Vagina (tissue), 2 donors: ENCODE measurements at regions not wholly inside any gene's neighbourhood (a gene's known extent, or its start where the extent isn't known, plus 50 kb on each side); places are given as distances from the start of the nearest gene placed in this dataset.
"Not testable (repeated sequence)": the region's sequence is repeated elsewhere in the genome, so short reads cannot be mapped to it uniquely, and the experiment has no call there.

Experiments used
- DNase-seq, 2 donors: peaks; one replicate each; pipeline ENCODE4 v3.0.0-alpha.2; 2017; ENCODE audit errors: extremely low spot score in 2 of 2
- H3K27ac ChIP-seq: fragments of 200-600 bp; sonication (generic); one replicate; pipeline ENCODE4 v1.5.1; 2019
- H3K27me3 ChIP-seq: fragments of 200-600 bp; sonication (generic); one replicate; pipeline ENCODE4 v1.5.1; 2019
- H3K36me3 ChIP-seq, 2 donors: fragments of 200-600 bp; sonication (generic); one replicate each; pipeline ENCODE4 v1.5.1; 2017 to 2019
- H3K4me1 ChIP-seq: fragments of 200-600 bp; sonication (generic); one replicate; pipeline ENCODE4 v1.5.1; 2019
- H3K4me3 ChIP-seq, 2 donors: fragments of 200-600 bp; sonication (generic); 1 replicate in 1 of 2; 2 replicates in 1 of 2; pipeline ENCODE4 v1.5.1; 2016 to 2019
- H3K9me3 ChIP-seq: fragments of 200-600 bp; sonication (generic); one replicate; pipeline ENCODE4 v1.5.1; 2019
- CTCF ChIP-seq, 3 experiments: fragments of 450-650 bp in 2 of 3; fragments of 200-600 bp in 1 of 3; sonication (generic) in 1 of 3; IDR thresholded peaks; one replicate each; pipeline ENCODE4 v1.5.1; 2017 to 2019; ENCODE audit warnings: antibody characterized with exemption in 3 of 3, mild to moderate bottlenecking in 2 of 3, moderate library complexity in 2 of 3
- POLR2A ChIP-seq, 2 donors: fragments of 450-650 bp; IDR thresholded peaks; one replicate each; pipeline ENCODE4 v1.6.1; 2017; ENCODE audit warnings: antibody characterized with exemption in 2 of 2, mild to moderate bottlenecking in 2 of 2, moderate library complexity in 2 of 2
- POLR2AphosphoS5 ChIP-seq, 2 donors: sonication (generic); formaldehyde crosslinking; IDR thresholded peaks; one replicate each; pipeline ENCODE4 v1.9.0; 2017; ENCODE audit warnings: antibody characterized with exemption in 2 of 2, mild to moderate bottlenecking in 2 of 2, low read depth in 1 of 2; ENCODE audit not compliant: insufficient read depth in 1 of 2
- intact Hi-C: fragments of 100-400 bp; cut with DNase I; formaldehyde crosslinking; loops from one replicate; pipeline ENCODE4 v1.15.1; 2023

GRCh38 chr4:169934794-169935429, 91.3 kb downstream of the MFAP3L start:
- no peak overlapping the region for H3K4me3 ChIP-seq
- no peak for DNase-seq
- H3K9me3 ChIP-seq: no peaks in the 10 kb centered on the region
- no peak for TF ChIP-seq POLR2AphosphoS5 (IDR thresholded peaks at IDR 0.05; ENCODE audit: insufficient read depth in 1 of 2, low read depth in 1 of 2)
- TF ChIP-seq POLR2A (IDR thresholded peaks at IDR 0.05): no peak
- TF ChIP-seq CTCF (IDR thresholded peaks at IDR 0.05): no peak
- no peak overlapping the region for H3K27ac ChIP-seq
- H3K36me3 ChIP-seq: no peaks in the 10 kb centered on the region
- no peaks in the 10 kb centered on the region for H3K4me1 ChIP-seq
- H3K27me3 ChIP-seq: no peaks in the 10 kb centered on the region
- intact Hi-C loops: no loop called here

DNA sequence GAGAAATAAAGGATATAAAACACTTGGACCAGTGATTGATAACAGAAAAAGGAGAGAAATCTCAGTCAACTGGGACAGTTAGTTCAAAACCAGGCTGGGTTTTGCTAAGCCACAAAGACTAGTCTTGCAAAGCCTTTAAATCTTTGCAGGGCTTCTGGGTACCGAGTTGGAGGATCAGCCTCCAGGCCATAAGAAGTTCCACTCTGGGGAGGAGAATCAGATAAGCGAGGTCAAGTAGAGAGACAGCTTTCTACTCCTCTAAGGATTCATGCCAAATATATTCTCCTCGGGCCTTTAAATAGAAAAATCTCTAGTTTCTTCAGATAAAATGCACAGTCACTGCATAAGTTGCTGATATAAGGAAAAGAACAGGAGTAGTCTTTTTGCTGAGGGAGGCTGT, 92.7 kb downstream of the MFAP3L start:
- H3K4me1 ChIP-seq: no peaks in the 10 kb centered on the region
- H3K9me3 ChIP-seq: no peaks in the 10 kb centered on the region
- TF ChIP-seq CTCF (IDR thresholded peaks at IDR 0.05) (no peak), POLR2AphosphoS5 (IDR thresholded peaks at IDR 0.05; ENCODE audit: insufficient read depth in 1 of 2, low read depth in 1 of 2) (no peak), POLR2A (IDR thresholded peaks at IDR 0.05) (no peak)
- intact Hi-C loops: no loop called here
- no peak overlapping the region for H3K27ac ChIP-seq
- H3K27me3 ChIP-seq: no peaks in the 10 kb centered on the region
- H3K36me3 ChIP-seq: no peaks in the 10 kb centered on the region
- no peak for DNase-seq
- H3K4me3 ChIP-seq: no peak overlapping the region

- Histone ChIP-seq H3K9me3 (no peaks in the 10 kb centered on the region), H3K36me3 (no peaks in the 10 kb centered on the region), H3K4me1 (no peaks in the 10 kb centered on the region), H3K27me3 (no peaks in the 10 kb centered on the region), H3K4me3 (no peak overlapping the region), H3K27ac (no peak overlapping the region)
- no peak for DNase-seq
- TF ChIP-seq POLR2AphosphoS5 (IDR thresholded peaks at IDR 0.05; ENCODE audit: insufficient read depth in 1 of 2, low read depth in 1 of 2) (no peak), CTCF (IDR thresholded peaks at IDR 0.05) (no peak), POLR2A (IDR thresholded peaks at IDR 0.05) (no peak)
- intact Hi-C loops: no loop called here
Observed at GRCh38 chr4:169931964-169932363, 94.2 kb downstream of the MFAP3L start.

DNA sequence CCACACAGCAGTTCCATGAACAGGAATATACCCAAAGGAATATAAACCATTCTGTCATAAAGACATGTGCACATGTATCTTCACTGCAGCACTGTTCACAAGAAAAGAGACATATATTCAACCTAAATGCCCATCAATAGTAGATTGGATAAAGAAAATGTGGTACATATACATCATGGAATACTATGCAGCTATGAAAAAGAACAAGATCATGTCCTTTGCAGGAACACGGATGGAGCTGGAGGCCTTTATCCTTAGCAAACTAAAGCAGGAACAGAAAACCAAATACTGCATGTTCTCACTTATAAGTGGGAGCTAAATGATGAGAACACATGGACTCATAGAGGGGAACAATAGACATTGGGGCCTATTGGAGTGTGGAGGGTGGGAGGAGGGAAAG, 95.4 kb downstream of the MFAP3L start:
- intact Hi-C loops, H3K4me3 ChIP-seq, DNase-seq, H3K36me3 ChIP-seq, H3K9me3 ChIP-seq, H3K27ac ChIP-seq, H3K27me3 ChIP-seq, H3K4me1 ChIP-seq: not testable (repeated sequence)

GRCh38 chr4:169927280-169927679, 98.9 kb downstream of the MFAP3L start:
- no peaks in the 10 kb centered on the region for H3K36me3 ChIP-seq
- H3K9me3 ChIP-seq: no peaks in the 10 kb centered on the region
- no peak for DNase-seq
- H3K27ac ChIP-seq: no peak overlapping the region
- no peak overlapping the region for H3K4me3 ChIP-seq
- H3K4me1 ChIP-seq: no peaks in the 10 kb centered on the region
- TF ChIP-seq CTCF (IDR thresholded peaks at IDR 0.05) (no peak), POLR2AphosphoS5 (IDR thresholded peaks at IDR 0.05; ENCODE audit: insufficient read depth in 1 of 2, low read depth in 1 of 2) (no peak), POLR2A (IDR thresholded peaks at IDR 0.05) (no peak)
- H3K27me3 ChIP-seq: no peaks in the 10 kb centered on the region
- intact Hi-C loops: no loop called here
